Omental fat pad (tissue), 3 donors: ENCODE measurements at regions not wholly inside any gene's neighbourhood (a gene's known extent, or its start where the extent isn't known, plus 50 kb on each side); places are given as distances from the start of the nearest gene placed in this dataset.
"Not testable (repeated sequence)": the region's sequence is repeated elsewhere in the genome, so short reads cannot be mapped to it uniquely, and the experiment has no call there.

Source experiments
- ATAC-seq: fragments of 150-250 bp; one replicate; pipeline ENCODE4 v1.9.1; 2016; ENCODE audit warnings: mild to moderate bottlenecking, moderate library complexity; ENCODE audit not compliant: low FRiP score
- DNase-seq: peaks from one replicate; pipeline ENCODE4 v3.0.0-alpha.2; 2019; ENCODE audit warnings: low spot score
- TF ChIP-seq, protein P1 (sequence below), 3 donors: fragments of 450-650 bp; IDR thresholded peaks; one replicate each; pipeline ENCODE4 v1.5.1; 2016 to 2017; ENCODE audit warnings: antibody characterized with exemption in 3 of 3, mild to moderate bottlenecking in 3 of 3, moderate library complexity in 2 of 3

DNA sequence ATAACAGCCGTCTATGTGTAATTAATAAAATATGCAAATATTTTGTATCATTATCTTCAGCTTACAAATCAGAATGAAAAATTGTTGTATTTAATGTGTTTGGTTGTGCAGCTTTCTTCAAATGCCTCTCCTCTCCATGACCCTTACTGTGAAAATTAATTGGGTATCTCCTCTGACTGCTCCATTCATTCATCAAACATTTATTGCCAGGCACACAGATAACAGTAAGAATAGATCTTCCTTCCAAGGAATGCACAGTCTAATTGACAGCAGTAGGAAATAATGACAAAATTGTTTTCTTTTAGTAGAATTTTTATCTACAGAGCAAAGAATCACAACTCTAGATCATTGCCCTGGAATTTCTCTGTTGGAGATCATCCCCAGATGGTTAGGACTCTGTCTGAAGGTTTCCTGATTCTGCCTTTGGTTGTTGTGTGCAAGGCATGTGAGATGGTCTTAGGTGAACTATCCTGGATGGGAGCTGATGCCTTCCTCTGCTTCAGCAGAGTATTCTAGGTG, 395.0 kb upstream of the FAT1 start:
- DNase-seq (no peak), ATAC-seq (no peak)
- TF ChIP-seq, protein P1, sequence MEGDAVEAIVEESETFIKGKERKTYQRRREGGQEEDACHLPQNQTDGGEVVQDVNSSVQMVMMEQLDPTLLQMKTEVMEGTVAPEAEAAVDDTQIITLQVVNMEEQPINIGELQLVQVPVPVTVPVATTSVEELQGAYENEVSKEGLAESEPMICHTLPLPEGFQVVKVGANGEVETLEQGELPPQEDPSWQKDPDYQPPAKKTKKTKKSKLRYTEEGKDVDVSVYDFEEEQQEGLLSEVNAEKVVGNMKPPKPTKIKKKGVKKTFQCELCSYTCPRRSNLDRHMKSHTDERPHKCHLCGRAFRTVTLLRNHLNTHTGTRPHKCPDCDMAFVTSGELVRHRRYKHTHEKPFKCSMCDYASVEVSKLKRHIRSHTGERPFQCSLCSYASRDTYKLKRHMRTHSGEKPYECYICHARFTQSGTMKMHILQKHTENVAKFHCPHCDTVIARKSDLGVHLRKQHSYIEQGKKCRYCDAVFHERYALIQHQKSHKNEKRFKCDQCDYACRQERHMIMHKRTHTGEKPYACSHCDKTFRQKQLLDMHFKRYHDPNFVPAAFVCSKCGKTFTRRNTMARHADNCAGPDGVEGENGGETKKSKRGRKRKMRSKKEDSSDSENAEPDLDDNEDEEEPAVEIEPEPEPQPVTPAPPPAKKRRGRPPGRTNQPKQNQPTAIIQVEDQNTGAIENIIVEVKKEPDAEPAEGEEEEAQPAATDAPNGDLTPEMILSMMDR (IDR thresholded peaks at IDR 0.05) = no peak

- TF ChIP-seq, protein P1 (IDR thresholded peaks at IDR 0.05) = no peak
- DNase-seq (no peak), ATAC-seq (no peak)
Observed at GRCh38 chr4:187124331-187124730, 400.7 kb upstream of the FAT1 start.

- DNase-seq (no peak), ATAC-seq (no peak)
- TF ChIP-seq, protein P1 (IDR thresholded peaks at IDR 0.05) = no peak
Observed at GRCh38 chr4:187125062-187125461, 401.4 kb upstream of the FAT1 start.

DNA sequence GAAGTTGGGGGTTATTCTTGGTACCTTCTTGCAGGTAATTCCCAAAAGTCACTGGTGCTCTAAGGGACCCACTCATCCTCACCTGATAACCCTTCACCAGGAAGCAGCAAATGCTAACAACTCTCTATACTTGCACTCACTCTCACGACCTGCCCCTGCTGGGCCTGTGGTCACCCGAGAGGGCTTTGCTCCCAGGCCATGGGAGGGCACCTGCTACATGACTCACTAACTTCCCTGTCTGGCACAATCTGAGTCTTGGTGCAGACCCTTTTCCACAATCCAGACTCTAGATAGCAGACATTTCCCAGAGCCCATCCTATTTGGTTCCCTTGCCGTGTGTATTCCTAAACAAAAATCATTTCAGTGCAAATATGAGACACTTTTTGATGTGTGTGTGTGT, 403.8 kb upstream of the FAT1 start:
- TF ChIP-seq, protein P1 (IDR thresholded peaks at IDR 0.05) = no peak
- ATAC-seq (no peak), DNase-seq (no peak)

GRCh38 chr4:187128222-187128621, 404.6 kb upstream of the FAT1 start:
- TF ChIP-seq, protein P1 (IDR thresholded peaks at IDR 0.05) = no peak
- DNase-seq (no peak), ATAC-seq (no peak)

DNA sequence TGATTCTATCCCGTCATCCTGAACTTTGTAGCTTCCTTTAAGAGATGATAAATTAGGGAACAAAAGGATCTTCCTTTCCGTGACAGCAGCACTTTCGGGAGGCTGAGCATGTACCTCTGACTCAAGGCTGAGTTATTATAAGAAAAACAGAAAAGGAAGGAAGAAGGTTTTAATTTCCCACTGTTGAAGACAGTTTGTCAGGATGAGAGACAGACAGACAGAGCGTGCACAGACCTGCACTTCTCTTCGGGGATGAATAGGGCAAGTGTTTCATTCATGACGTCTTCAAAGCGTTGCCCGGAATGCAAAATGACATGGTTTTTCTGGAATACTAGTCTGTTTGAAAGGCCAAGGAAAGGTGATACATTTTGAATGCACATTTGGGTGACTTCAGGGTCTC, 405.3 kb upstream of the FAT1 start:
- ATAC-seq (no peak), DNase-seq (no peak)
- TF ChIP-seq, protein P1 (IDR thresholded peaks at IDR 0.05) = no peak

DNA sequence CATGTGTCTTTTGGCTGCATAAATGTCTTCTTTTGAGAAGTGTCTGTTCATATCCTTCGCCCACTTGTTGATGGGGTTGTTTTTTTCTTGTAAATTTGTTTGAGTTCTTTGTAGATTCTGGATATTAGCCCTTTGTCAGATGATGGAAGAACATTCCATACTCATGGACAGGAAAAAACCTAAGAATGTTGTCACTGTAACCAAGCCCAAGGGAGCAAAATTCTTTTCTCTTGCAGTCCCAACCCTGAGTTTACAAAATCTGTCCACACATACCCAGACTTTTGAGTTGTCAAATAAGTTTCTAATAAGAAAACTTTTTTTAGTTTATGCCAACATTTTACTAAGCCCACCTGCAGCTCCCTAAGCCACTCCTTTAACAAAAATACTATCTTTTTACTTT, 408.2 kb upstream of the FAT1 start:
- ATAC-seq, DNase-seq: not testable (repeated sequence)

GRCh38 chr4:187135878-187136277, 412.2 kb upstream of the FAT1 start:
- TF ChIP-seq, protein P1 (IDR thresholded peaks at IDR 0.05) = no peak
- ATAC-seq = no peak
- DNase-seq = no peak
